ENCODE measurements at regions not wholly inside any gene's neighbourhood (a gene's known extent, or its start where the extent isn't known, plus 50 kb on each side); places are given as distances from the start of the nearest gene placed in this dataset.

DNA sequence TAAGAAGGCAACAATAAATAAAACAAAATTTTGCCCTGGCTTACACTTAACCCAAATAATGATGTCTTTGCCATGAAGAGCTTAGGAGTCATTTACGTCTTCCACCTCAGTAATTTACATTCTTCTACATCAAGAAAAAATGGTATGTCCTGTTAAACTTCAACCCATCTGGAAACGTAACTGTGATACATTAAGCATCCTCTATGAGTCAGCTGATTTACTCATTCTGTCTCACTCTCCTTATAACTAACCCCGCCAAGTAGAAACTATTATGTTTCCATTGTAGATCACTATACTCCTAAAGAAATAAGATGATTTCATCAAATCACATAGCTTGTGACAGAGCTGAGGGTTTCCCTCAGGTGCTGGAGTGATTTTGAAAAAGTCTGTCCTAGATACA, 330.7 kb downstream of the CDC14C start:
- DNase-seq = peak; percentile 1

DNA sequence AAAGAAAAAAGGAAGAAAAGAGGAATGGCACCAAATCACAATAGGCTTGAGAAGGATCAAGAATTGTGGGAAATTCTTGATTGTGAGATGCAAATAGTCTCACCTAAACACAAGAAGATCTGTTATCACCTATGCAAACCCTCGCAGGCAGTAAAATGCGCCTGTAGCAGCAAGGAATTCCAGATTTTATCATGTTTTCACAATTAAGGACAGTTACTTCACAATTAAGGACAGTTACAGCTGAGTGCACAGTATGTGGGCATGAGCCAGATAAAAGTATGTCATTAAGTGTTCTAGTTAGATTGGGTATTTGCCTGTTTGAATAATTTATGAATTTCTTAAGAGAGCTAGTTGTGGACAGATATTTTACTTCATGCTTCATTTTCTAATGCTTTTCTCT, 336.2 kb downstream of the CDC14C start:
- no peak for DNase-seq

DNA sequence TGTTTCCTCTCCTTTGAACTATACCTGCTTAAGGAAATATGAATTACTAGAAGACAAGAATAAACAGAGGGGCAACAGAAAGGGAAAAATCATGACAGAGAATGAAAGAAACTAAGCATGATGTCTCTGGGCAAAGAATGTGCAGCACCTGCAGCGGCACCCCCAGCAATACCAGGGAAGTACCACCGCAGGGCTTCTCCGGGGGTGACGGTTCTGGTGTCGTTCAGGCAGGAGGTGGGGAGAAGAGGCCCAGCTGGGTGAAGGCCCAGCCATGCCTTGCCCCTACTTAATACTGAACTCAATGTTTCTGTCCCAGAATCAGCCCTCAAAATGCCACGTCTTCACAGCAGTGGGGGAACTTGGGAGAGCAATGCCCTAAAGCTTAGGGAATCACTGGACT, 337.6 kb downstream of the CDC14C start:
- DNase-seq = no peak

GRCh38 chr7:49264530-49264929, 340.2 kb downstream of the CDC14C start:
- no peak for DNase-seq

DNA sequence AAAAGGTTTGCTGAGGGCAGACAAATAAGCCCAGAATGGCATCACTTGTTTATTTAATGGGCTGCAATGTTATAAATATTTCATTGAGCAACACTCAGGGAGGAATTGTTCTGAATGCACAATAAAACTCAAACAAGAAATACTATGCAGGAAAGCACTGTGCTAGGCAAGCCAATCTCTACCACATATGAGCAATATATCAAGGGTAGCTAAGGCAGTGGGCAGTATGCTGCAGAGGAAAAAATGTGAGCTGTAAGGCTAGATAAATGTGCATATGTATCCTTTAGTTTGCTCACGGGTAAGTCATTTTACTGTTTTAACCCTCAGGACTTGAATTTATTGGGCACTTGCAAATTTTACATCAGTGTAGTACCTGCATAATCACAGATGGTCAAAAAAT, 349.6 kb downstream of the CDC14C start:
- DNase-seq = no peak

- no peak for DNase-seq
These were observed 355.5 kb downstream of the CDC14C start for GRCh38 chr7:49279891-49280290.

DNA sequence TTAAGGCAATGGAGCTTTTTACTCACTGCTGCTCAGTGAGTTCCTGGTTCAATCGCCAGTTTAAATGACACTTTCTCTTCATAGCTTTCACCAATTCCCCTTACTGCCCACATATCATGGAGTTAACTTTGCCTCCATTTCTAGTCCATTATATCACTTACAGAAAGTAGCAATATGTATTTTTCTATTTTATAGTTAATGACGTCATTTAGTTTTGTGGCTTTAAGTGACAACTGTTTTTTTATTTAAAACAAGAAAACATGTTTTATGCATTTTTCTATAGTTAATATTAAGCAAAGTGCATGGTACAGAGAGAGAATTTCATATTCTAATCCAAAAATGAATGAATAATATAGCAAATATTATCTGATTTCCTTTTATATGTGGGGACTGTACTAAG, 363.3 kb downstream of the CDC14C start:
- no peak for DNase-seq

- DNase-seq = no peak
These were observed 370.3 kb downstream of the CDC14C start for GRCh38 chr7:49294611-49295010.

DNA sequence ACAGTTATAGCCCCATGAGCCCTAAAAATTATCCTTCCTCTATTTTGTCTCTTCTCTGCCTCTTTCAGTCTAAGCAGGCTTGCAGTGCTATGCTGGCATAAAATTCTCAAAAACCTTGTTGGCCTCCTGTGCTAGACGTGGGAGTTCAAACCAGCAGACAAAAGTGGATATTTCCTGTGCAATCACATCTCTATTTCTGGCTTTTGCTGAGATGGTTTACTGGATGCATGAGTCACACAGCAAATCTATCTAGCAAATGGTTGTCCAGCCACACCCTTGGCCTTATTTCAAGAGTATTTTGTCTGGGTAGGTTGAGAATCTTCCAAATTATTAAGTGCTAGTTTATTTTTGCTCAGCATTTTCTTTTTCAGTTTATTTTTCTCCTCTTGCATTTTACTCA, 370.8 kb downstream of the CDC14C start:
- peak; percentile 10 for DNase-seq

DNA sequence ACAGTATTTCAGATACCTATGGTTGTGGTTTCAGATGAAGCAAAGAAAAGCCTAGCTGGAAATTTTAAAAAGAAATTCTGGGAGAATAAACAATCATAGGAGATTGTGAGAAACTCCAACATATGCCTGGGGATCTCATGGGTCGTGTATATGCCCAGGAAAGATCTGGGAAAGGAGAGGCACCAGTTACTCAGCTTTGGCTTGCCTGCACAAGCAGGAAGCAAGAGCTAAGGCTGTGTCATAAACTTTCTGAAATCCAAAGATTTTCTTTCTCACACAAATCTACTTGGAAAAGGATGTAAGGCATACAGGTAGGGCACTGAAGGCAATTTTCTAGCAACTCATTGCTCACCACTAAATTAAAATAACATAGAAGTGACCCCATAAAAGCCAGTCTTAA, 373.6 kb downstream of the CDC14C start:
- DNase-seq = no peak

- no peak for DNase-seq
These were observed 384.4 kb downstream of the CDC14C start for GRCh38 chr7:49308787-49309186.

- no peak for DNase-seq
These were observed 395.7 kb downstream of the CDC14C start for GRCh38 chr7:49320083-49320482.

DNA sequence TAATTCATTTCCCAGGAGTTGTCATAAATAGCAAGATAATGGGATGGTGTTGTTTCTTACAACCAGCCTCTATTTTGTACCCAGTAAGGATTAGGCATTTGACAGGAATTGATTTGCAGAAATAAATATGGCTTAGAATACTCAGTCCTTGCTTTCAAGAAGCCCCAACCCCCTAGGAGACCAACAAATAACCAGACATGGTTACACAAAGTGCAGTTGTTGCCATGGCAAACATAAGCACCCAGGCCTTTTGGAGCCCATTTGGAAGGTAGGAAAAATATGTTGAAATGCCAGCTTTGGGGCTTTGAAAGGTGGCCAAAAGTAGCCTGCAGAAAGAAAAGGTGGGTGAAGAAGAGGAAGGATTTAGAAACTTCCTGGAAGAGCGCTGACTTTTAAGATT, 397.5 kb downstream of the CDC14C start:
- DNase-seq = no peak

DNA sequence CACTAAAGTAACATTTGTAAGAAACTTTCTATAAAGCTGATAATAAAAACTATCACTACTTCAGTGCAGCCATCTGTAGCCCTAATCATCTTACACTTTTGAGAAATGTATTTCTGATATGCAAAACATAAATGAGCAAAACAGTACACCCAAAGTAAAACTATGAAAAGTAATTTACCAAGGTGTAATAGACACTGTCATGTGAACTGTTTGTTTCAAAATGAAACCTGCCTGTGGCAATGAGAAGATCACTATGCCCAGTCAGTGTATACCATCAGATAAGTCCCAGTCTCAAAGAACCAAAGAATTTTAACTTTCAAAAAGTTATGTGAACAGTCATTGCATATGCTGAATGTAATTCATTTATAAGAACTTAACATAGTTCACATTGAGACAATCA, 398.1 kb downstream of the CDC14C start:
- DNase-seq = no peak

DNA sequence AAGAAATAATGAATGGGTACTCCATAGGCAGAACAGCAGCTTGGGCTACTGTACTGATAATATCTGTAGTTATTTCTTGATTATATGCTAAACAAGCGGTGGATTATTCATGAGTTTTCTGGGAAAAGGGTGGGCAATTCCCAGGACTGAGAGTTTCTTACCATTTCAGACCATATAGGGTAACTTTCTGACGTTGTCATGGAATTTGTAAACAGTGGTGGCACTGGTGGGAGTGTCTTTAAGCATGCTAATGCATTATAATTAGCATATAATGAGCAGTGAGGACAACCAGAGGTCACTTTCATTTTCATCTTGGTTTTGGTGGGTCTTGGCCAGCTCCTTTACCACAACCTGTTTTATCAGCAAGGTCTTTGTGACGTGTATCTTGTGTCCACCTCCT, 399.7 kb downstream of the CDC14C start:
- no peak for DNase-seq

GRCh38 chr7:49324707-49325106, 400.4 kb downstream of the CDC14C start:
- DNase-seq = no peak

DNA sequence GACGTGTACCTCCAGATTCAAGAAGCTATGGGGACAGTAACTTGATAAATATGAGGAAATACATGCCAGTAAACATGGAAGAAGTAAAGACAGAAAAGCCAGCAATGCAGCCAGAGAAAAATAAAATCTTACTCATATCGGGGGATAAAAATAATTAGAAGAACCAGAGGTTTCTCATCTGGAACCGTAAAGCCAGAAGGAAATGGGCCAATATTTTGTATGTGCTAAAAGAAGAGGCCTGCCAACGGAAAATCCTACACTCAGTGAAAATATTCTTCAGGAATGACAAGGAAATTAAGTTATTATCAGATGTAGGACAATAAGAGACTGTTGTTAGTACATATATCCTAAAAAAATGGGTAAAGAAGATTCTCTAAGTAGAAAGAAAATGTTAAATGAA, 401.2 kb downstream of the CDC14C start:
- DNase-seq = no peak

DNA sequence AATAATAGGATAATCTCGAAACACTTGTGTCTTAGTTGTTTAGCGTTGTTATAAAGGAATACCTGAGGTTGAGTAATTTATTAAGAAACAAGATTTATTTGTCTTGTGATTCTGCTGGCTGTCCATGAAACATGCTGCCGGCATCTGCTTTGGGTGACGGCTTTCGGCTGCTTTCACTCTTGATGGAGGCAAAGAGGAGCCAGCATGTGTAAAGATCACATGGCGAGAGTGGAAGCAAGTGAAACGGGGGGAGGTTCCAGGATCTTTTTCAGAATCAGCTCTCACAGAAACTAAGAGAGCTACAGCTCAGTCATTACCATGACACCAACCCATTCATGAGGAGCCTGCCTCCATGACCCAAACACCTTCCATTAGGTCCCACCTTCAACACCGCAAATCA, 402.8 kb downstream of the CDC14C start:
- no peak for DNase-seq

DNA sequence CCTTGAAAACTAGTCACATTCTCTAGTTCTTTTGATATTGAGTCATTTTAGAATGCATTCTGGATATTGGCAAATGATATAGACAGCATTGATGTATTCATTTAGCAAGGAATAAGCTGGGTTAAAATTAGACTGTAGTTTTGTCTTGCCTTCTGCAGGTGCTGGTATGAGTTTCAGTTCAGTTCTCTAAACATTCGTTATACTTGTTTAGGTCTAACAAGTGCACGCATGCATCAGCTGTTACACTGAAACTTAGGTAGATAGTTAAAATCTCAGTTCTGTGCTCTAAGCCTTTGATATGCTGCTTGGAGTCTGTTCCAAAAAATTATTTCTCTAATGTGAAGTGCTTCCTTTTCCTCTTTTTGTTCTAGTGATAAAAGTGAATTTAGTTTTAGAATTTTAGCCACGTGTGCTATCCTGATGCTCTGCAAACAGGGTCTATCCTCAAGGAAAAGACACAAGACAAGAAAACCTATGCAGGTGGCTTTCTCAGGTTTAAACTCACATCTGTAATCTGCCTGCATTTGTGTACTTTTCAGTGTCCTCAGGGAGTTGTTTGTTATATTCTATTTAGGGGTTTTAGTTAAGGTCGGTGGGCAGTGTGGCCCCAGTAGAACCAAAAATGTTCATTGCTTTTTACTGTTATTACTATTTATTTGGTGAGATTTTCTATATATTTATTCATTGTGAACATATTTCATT, 409.0 kb downstream of the CDC14C start:
- no peak for DNase-seq

GRCh38 chr7:49341849-49342248, 417.5 kb downstream of the CDC14C start:
- no peak for DNase-seq

DNA sequence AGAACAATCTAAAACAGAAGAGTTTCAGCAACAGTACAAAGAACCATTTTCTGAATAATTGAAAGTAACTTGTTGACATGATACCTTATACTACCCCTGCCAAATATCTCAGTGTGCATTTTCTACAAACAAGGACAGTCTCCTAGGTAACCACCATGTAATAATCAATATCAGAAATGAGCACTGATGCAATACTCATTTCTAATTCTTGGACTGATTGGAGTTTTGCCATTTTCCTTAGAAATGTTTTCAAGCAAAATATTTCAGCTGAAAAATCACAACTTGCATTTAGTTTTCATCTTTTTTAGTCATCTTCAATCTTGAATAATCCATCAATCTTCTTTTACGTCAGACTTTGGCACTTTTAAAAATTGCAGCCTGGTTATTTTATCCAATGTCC, 420.2 kb downstream of the CDC14C start:
- DNase-seq = no peak

DNA sequence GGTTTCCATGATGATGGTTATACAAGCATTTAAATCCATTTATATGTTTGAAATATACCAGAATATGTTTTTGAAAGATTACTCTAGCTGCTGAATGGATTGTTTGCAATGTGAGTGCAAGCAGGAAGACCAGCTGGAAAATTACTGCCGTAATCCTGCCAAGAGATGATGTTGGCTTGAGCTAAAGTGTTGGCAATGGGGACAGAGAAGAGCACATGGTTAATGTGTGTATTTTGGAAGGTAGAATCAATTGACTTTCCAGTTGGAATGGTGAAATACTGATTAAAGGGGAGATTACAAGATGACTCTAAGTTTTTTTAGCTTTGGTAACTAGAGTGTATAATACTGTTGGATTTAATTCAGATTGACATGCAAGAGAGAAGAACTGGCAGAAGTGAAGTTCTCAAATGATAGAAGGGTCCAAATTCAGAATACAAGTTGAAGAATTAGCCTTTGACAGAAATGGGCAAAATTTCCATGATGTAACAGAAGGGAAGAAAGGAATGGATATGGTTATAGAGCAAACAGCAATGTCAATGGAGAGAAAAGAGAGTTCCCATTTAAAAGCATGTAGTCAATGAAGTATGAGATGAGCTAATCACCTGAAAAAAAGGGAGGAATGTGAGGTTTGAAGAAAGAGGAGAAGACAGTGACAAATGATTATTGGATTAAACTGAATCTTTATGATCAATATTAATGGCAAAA, 422.0 kb downstream of the CDC14C start:
- DNase-seq = no peak

GRCh38 chr7:49367072-49367471, 406.4 kb upstream of the VWC2 start:
- DNase-seq = no peak

DNA sequence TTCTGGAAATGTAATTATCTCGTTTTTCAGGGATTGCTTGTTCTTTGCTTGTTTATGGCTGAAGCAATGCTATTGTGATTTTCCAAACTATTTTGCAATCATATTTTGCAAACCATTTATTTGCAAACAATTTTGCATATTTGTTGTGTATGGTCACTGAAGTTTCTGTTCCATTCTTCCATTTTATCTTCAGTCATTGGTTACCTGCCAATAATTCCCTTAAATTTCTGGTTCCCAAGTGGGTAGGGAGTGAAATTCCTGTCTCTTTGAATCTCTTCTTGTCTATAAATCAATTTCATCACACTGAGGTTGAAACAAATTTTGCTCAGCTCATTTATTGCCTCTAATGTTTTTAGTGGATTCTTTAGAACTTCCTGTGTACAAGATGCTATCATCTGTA, 401.7 kb upstream of the VWC2 start:
- DNase-seq = no peak
